T-helper 2 cell treated with Interferon-gamma antibody and Interleukin-4, amounts not matched to agents 5 μg/mL and 100 μg/mL, for 36 hours (primary cell): ENCODE measurements at regions not wholly inside any gene's neighbourhood (a gene's known extent, or its start where the extent isn't known, plus 50 kb on each side); places are given as distances from the start of the nearest gene placed in this dataset.
"Not testable (repeated sequence)": the region's sequence is repeated elsewhere in the genome, so short reads cannot be mapped to it uniquely, and the experiment has no call there.

Experiments used
- DNase-seq: peaks from one replicate; pipeline ENCODE4 v3.0.0; 2021; ENCODE audit warnings: low spot score
- H3K27ac Mint-ChIP-seq: one replicate; pipeline ENCODE4 v1.8.0; 2021; ENCODE audit warnings: mild to moderate bottlenecking, mixed read lengths
- H3K27me3 Mint-ChIP-seq: one replicate; pipeline ENCODE4 v1.8.0; 2021; ENCODE audit warnings: low read depth, mixed read lengths
- H3K36me3 Mint-ChIP-seq: one replicate; pipeline ENCODE4 v1.8.0; 2021; ENCODE audit warnings: low read depth, mixed read lengths
- H3K4me1 Mint-ChIP-seq: one replicate; pipeline ENCODE4 v1.8.0; 2021; ENCODE audit warnings: low read depth, mixed read lengths
- H3K4me3 Mint-ChIP-seq: one replicate; pipeline ENCODE4 v1.8.0; 2022; ENCODE audit warnings: mild to moderate bottlenecking, moderate library complexity, mixed read lengths
- H3K9me3 Mint-ChIP-seq: one replicate; pipeline ENCODE4 v1.8.0; 2021; ENCODE audit warnings: mixed read lengths

DNA sequence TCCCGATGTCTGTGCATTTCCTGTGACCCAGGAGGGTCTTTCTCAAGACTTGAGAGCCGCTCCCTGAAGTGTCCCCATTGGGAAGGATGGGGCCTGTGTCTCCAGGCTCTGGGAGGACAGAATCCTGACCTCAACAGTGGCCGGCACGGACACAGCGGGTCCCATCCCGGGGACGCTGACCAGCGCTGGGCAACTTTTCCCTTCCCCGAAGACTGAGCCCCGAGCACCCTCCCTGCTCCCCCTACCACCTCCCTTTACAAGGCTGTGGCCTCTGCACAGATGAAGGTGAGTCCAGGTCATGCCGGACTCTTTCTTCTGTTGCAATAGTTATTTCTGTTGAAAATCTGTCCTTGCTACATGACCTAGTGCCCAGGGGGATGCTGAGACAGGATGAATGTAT is 135.7 kb downstream of the TMEM121 start:
- H3K4me3 Mint-ChIP-seq, H3K27me3 Mint-ChIP-seq, H3K27ac Mint-ChIP-seq, H3K4me1 Mint-ChIP-seq, DNase-seq, H3K9me3 Mint-ChIP-seq, H3K36me3 Mint-ChIP-seq: not testable (repeated sequence)

DNA sequence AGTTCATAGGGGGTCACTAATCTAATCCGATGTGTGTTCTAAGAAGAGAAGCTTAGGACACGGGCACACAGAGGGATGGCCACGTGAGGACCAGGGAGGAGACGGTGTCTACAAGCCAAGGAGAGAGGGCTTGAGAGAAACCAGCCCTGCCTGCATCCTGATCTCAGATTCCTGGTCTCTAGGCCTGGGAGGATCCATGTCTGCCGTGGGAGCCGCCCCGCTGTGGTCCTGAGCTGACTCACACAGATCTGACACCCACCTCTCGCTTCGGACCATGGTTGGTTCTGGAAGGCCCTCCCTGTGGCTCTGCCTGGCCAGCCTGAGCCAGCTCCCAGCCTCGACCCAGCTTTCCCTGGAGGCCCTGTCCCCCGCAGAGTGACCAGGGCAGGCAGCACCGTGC is 136.2 kb downstream of the TMEM121 start:
- not testable (repeated sequence) for H3K36me3 Mint-ChIP-seq, DNase-seq, H3K27ac Mint-ChIP-seq, H3K4me1 Mint-ChIP-seq, H3K4me3 Mint-ChIP-seq, H3K9me3 Mint-ChIP-seq, H3K27me3 Mint-ChIP-seq

DNA sequence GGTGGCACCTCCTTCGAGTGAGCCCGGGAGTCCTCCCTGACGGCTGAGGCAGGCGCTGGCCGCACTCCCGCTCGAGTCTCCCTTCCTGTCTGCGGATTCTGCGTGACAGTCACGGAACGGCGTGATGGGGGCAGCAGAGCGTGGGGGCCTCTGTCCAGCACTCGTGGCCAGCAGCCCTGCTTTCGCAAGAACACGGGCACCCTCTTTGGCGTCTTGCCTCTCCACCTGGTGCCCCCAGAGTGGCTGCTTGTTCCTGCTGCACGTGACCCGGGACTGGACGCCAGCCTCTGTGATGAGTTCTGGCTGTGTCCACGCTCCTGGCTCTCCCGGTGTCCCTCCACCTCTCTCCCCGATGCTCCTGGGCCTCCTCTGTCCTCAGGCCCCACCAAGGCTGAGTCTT is 136.9 kb downstream of the TMEM121 start:
- H3K4me3 Mint-ChIP-seq, H3K27me3 Mint-ChIP-seq, DNase-seq, H3K36me3 Mint-ChIP-seq, H3K27ac Mint-ChIP-seq, H3K9me3 Mint-ChIP-seq, H3K4me1 Mint-ChIP-seq: not testable (repeated sequence)

DNA sequence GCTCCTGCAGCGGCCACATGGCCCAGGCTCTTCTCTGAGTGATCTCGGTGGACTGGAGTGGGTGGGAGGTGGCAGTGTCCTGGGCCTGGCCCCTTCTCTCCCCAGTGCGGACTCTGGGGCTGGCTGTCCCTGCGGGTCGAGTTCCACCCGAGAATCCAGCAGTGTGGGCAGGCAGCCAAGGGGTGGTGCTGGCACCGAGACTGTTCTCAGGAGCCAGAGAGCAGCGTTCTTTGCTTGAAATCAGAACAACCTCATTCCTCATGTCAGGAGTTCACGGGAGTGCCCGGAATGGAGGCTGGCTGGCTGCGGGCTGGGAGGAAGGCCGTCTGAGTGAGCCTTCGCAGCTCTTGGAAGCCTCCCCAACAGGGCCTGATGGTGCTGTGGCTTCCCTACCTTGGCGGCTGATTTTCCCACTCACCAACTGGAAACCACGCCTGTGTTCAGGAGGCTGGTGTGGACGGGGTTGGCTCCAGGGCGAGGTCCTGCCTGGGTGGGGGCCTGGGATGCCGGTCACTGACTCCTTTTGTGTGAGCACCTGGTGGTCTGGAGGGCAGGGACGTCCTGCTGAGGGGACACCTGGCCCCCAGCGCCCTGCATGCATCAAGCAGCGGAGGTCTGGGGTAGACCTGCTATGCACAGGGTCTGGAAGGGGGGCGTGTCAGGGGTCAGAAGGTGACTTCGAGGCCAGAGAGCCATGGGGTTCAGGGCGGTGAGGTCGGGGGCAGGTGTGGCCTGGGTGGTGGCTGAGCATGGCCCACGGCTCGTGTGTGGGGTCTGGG is 137.6 kb downstream of the TMEM121 start:
- H3K9me3 Mint-ChIP-seq = not testable (repeated sequence)

DNA sequence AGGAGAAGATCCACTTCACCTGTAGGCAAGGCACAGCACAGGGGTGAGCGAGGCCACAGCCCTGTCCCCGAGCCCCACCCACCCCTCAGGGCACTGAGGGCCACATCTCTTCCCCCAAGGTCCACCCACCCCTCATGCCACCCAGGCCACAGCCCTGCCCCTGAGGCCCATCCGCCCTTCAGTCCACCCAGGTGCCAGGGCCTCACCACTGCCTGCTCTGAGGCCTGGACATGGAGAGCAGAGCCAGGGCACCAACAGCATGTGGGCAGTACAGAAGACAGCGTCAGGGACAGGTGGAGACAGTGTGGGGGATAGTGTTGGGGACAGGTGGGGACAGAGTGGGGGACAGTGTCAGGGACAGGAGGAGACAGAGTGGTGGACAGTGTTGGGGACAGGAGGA is 138.3 kb downstream of the TMEM121 start:
- H3K4me1 Mint-ChIP-seq = no peaks in the 10 kb centered on the region
- no peak overlapping the region for H3K4me3 Mint-ChIP-seq
- no peak for DNase-seq
- no peak overlapping the region for H3K27ac Mint-ChIP-seq
- H3K27me3 Mint-ChIP-seq = no peaks in the 10 kb centered on the region
- H3K36me3 Mint-ChIP-seq = no peaks in the 10 kb centered on the region
- no peaks in the 10 kb centered on the region for H3K9me3 Mint-ChIP-seq

More for the DNA sequence above, 137.6 kb downstream of the TMEM121 start:
- H3K36me3 Mint-ChIP-seq, H3K4me3 Mint-ChIP-seq, H3K4me1 Mint-ChIP-seq, H3K27me3 Mint-ChIP-seq, DNase-seq, H3K27ac Mint-ChIP-seq: not testable (repeated sequence)

DNA sequence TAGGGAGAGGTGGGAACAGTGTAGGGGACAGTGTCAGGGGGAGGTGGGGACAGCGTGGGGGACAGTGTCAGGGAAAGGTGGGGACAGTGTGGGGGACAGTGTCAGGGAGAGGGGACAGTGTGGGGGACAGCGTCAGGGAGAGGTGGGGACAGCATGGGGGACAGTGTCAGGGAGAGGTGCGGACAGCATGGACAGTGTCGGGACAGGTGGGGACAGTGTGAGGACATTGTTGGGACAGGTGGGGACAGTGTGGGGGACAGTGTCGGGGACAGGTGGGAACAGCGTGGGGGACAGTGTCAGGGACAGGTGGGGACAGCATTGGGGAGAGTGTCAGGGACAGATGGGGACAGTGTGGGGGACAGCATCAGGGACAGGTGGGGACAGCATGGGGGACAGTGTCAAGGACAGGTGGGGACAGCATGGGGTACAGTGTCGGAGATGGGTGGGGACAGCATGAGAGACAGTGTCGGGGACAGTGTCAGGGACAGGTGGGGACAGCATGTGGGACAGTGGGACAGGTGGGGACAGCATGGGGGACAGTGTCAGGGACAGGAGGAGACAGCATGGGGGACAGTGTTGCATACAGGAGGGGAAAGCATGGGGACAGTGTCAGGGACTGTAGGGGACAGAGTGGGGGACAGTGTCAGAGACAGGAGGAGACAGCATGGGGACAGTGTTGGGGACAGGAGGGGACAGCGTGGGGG is 139.0 kb downstream of the TMEM121 start:
- no peaks in the 10 kb centered on the region for H3K4me1 Mint-ChIP-seq
- H3K9me3 Mint-ChIP-seq = no peaks in the 10 kb centered on the region
- H3K27me3 Mint-ChIP-seq = no peaks in the 10 kb centered on the region
- no peak overlapping the region for H3K4me3 Mint-ChIP-seq
- no peak for DNase-seq
- H3K27ac Mint-ChIP-seq = no peak overlapping the region
- no peaks in the 10 kb centered on the region for H3K36me3 Mint-ChIP-seq

DNA sequence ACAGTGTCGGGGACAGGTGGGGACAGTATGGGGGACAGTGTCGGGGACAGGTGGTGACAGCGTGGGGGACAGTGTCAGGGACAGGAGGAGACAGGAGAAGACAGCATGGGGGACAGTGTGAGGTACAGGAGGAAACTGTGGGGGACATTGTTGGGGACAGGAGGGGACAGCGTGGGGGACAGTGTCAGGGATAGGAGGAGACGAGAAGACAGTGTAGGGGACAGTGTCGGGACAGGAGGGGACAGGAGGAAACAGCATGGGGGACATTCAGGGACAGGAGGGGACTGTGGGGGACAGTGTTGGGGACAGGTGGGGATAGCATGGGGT is 139.5 kb downstream of the TMEM121 start:
- H3K27ac Mint-ChIP-seq = no peak overlapping the region

DNA sequence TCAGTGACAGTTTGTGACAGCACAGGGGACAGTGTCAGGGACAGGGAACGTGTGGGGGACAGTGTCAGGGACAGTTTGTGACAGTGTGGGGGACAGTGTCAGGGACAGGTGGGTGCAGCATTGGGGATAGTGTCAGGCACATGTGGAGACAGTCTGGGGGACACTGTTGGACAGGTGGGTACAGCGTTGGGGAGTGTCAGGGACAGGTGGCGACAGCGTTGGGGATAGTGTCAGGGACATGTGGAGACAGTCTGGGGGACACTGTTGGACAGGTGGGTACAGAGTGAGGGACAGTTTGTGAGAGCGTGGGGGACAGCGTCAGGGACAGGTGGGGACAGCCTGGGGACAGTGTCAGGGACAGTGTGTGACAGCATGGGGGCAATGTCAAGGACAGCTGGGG is 140.0 kb downstream of the TMEM121 start:
- Mint-ChIP-seq H3K4me1 (no peaks in the 10 kb centered on the region), H3K36me3 (no peaks in the 10 kb centered on the region), H3K4me3 (no peak overlapping the region), H3K9me3 (no peaks in the 10 kb centered on the region), H3K27ac (no peak overlapping the region), H3K27me3 (no peaks in the 10 kb centered on the region)
- no peak for DNase-seq

More for the DNA sequence above, 139.5 kb downstream of the TMEM121 start:
- no peak for DNase-seq
- Mint-ChIP-seq H3K27me3 (no peaks in the 10 kb centered on the region), H3K9me3 (no peaks in the 10 kb centered on the region), H3K36me3 (no peaks in the 10 kb centered on the region), H3K4me3 (no peak overlapping the region), H3K4me1 (no peaks in the 10 kb centered on the region)

DNA sequence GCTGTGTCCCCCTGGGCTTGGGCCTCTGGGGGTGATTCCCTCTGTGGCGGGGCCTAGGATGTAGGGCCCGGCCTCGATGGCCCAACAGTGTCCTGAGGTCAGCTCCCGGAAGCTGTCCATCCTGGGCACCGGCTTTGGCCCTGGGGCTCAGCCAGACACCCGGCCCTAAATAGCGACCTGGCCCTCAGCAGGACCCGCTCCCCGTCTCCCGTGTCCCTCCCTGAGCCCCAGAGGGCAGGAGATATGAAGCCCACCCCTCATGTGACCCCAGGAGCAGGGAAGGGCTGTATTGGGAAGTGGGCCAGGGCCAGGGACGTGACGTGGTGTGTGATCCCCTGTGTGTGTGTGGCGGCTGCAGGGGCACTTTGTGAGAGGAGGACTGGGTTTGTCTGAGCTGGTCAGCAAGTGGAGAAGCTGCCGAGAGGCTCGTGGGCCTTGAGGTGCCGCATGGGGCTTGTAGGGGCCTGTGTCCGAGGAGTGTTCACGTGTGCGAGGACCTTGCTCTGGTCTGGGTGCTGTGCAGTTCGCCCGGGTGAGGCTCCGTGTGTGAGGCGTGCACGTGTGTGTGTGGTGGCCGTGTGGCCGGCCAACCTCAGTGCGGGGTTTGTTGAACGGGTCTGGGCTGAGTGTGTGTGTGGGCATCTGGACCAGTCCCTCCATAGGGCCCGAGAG is 140.7 kb downstream of the TMEM121 start:
- not testable (repeated sequence) for H3K27me3 Mint-ChIP-seq, H3K27ac Mint-ChIP-seq, H3K4me1 Mint-ChIP-seq, H3K4me3 Mint-ChIP-seq, H3K36me3 Mint-ChIP-seq, H3K9me3 Mint-ChIP-seq, DNase-seq

DNA sequence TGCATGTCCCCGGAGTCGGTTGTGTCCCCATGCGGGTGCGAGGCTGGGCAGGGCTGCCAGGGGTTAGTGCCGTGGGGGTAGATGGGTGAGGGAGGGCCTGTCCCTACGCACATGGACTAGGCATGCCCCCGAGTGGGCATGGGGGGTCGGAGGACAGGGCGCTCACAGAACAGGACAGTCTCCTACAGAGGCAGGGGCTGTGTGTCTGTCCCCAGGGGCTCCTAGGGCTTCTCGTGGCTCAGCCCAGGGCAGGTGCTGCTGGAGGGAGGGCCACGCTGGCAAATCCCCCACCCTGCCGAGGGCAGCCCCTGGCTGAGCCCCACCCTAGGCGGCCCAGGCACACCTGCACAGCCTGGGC is 141.3 kb downstream of the TMEM121 start:
- not testable (repeated sequence) for H3K36me3 Mint-ChIP-seq, DNase-seq, H3K4me1 Mint-ChIP-seq, H3K27me3 Mint-ChIP-seq, H3K27ac Mint-ChIP-seq, H3K9me3 Mint-ChIP-seq, H3K4me3 Mint-ChIP-seq

DNA sequence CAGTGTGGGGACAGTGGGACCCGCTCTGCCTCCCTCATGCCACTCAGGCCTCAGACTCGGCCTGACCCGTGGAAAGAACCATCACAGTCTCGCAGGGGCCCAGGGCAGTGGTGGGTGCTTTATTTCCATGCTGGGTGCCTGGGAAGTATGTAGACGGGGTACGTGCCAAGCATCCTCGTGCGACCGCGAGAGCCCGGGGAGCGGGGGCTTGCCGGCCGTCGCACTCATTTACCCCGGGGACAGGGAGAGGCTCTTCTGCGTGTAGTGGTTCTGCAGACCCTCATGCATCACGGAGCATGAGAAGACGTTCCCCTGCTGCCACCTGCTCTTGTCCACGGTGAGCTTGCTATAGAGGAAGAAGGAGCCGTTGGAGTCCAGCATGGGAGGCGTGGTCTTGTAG is 141.6 kb downstream of the TMEM121 start:
- not testable (repeated sequence) for H3K27ac Mint-ChIP-seq, H3K9me3 Mint-ChIP-seq, H3K36me3 Mint-ChIP-seq, H3K4me1 Mint-ChIP-seq, H3K4me3 Mint-ChIP-seq, H3K27me3 Mint-ChIP-seq, DNase-seq

DNA sequence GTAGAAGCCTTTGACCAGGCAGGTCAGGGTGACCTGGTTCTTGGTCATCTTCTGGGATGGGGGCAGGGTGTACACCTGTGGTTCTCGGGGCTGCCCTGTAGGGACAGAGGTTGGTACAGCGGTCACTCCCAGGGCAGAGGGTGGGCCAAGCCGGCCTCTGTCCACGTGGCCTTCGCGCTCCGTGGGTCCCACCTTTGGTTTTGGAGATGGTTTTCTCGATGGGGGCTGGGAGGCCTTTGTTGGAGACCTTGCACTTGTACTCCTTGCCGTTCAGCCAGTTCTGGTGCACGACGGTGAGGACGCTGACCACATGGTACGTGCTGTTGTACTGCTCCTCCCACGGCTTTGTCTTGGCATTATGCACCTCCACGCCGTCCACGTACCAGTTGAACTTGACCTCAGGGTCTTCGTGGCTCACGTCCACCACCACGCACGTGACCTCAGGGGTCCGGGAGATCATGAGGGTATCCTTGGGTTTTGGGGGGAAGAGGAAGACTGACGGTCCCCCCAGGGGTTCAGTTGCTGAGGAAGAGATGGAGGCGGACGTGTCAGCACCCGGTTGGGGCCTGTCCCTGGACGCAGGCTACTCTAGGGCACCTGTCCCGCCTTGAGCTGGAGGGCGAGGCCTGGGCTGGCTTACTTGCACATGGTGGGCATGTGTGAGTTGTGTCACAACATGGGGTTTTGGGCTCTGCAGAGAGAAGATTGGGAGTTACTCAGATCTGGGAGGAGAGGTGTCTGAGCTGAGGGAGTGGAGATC is 142.3 kb downstream of the TMEM121 start:
- not testable (repeated sequence) for H3K9me3 Mint-ChIP-seq, DNase-seq, H3K27ac Mint-ChIP-seq, H3K36me3 Mint-ChIP-seq, H3K27me3 Mint-ChIP-seq, H3K4me3 Mint-ChIP-seq, H3K4me1 Mint-ChIP-seq

DNA sequence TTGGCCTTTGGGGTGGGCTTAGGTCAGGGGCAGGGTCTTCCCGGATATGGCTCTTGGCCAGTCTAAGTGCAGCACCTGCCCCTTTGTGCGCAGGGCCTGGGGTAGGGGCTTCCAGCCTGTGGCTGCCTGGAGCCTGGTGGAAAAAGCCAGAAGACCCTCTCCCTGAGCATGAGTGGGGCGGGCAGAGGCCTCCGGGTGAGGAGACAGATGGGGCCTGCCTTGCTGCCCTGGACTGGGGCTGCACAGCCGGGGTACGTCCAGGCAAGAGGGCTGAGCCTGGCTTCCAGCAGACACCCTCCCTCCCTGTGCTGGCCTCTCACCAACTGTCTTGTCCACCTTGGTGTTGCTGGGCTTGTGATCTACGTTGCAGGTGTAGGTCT is 142.8 kb downstream of the TMEM121 start:
- H3K27ac Mint-ChIP-seq, H3K4me3 Mint-ChIP-seq: not testable (repeated sequence)

DNA sequence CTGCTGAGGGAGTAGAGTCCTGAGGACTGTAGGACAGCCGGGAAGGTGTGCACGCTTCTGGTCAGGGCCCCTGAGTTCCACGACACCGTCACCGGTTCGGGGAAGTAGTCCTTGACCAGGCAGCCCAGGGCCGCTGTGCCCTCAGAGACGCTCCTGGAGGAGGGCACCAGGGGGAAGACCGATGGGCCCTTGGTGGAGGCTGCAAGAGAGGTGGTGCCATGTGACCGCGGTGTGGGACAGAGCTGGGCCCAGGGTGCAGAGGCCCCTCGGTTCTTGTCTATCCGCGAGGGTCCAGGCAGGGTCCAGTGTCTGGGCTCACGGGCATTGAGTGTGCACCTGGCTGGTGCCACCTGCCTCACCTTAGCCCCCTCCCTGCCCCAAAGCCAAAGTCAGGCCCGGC is 143.3 kb downstream of the TMEM121 start:
- H3K27ac Mint-ChIP-seq, H3K27me3 Mint-ChIP-seq, H3K36me3 Mint-ChIP-seq, H3K4me3 Mint-ChIP-seq, H3K9me3 Mint-ChIP-seq, H3K4me1 Mint-ChIP-seq, DNase-seq: not testable (repeated sequence)

More for the DNA sequence above, 142.8 kb downstream of the TMEM121 start:
- H3K9me3 Mint-ChIP-seq, H3K36me3 Mint-ChIP-seq, DNase-seq, H3K4me1 Mint-ChIP-seq, H3K27me3 Mint-ChIP-seq: not testable (repeated sequence)
